GM18870 (cell line): ENCODE measurements at regions not wholly inside any gene's neighbourhood (a gene's known extent, or its start where the extent isn't known, plus 50 kb on each side); places are given as distances from the start of the nearest gene placed in this dataset.

Source experiments
- ATAC-seq: cut with Tn5 transposase; IDR thresholded peaks from one replicate; pipeline ENCODE4 v1.9.1; 2021; ENCODE audit warnings: moderate library complexity; ENCODE audit not compliant: unreplicated experiment

DNA sequence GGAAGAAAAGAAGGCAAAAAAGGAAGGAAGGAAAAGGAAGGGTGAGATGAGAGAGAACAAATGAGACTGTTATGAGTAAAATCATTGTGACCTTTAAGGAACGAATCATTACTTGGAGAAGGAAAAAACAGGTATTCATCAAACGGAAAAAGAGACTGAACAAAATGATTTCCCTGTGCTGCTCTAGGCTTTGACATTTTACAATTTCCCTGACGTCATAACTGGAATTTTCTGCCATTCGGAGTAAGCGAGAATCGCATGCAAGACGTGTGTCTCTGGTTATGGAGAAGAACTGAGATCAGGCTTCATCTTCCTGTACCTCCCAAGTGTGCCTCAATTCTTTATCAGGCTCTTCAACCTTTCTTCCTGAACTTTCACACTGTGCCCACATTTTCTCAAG lies 534.7 kb upstream of the KLHL29 start:
- no peak for ATAC-seq

DNA sequence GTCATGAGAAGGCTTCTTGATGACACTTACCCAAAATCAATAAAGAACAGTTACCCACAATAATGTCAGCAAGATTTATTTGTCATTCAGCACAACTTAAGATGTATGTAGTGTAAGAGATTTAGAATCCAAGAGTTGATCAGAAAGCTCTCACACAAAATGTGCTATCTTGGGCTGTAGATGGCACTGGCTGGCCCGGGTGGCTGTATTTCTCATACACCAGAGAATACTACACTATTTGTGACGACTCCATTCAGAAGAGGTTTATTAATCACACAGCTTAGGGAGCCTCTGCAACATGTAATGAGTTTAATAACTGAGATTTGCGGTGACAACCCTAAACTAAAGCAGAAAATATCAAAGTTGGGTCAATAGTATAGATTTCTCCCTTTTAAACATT lies 530.4 kb upstream of the KLHL29 start:
- no peak for ATAC-seq

DNA sequence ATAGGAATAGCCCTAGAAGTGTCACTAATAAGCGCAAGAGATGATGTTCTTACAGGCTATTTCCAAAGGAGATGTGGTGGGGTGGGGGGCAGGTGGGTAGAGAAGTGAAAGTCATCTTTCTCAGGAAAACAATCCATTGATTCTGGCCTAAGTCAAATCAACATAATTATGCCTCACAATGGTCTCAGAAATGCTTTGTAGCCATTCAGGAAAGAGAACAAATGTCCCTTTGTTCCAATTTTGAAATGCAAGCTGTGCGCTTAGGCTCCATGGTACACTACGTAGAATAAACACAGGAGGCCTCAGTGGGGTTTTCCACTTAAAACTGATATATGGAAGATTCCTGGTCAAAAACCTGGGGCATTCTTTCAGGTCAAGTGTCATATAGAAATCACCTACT lies 529.9 kb upstream of the KLHL29 start:
- ATAC-seq = no peak

- ATAC-seq = no peak
Measured at GRCh38 chr2:22855761-22856184, 529.2 kb upstream of the KLHL29 start.

GRCh38 chr2:22867973-22868372 lies 517.0 kb upstream of the KLHL29 start:
- no peak for ATAC-seq

DNA sequence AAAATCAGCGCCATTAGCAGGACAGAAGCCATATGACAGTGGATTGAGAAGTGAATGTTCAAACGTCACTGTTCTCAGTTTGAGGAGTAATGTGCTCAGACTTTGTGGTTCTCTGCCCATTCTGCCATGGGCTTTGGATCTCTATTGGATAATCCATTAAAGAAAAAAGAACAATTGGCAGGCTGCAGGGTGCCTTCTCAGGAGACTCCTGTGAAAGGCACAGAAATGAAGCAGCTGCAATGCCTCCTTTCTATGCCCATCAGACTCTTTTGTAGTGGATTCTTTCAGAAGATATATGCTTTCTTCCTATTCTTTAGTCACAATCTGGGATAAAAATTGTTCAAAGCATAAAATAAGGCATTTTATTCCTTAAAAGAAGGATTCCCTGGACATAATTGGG lies 506.9 kb upstream of the KLHL29 start:
- ATAC-seq = no peak

- no peak for ATAC-seq
Measured at GRCh38 chr2:22879009-22879863, 505.7 kb upstream of the KLHL29 start.

GRCh38 chr2:22880161-22880560 lies 504.8 kb upstream of the KLHL29 start:
- ATAC-seq = no peak

DNA sequence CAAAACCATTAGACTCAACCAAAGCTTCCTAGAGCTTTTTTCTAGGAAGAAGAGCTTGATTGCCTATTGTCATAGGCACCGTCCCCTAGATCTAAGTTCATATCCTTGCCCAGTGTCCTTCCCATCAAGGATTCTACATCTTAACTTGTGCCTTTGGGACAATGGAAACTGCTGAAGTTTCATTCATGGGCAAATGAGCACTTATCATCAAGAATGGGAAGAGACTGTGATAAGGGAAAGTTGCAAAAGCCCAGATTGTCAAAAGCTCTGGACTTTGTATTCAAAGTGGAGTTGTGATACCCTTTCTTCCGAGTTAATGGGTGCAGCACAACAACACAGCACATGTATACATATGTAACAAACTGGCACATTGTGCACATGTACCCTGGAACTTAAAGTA lies 503.0 kb upstream of the KLHL29 start:
- no peak for ATAC-seq

DNA sequence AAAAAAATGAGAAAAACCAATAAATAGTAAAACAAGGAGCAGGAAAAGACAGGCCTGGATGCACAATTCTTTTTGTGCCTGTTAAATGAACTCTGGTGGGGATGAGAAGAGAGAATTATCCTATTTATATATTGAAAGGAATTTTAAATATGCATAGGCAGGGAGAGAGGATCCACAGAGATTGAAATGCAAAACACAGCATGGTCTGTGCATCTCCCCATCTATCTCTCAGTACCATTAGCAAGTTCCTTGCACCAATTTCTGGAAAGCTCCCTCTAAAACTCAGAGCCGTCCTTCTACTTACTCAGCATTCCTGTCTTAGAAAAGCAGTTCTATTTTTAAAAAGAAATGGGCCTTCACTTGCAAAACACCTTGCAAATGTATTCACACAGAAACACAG lies 502.3 kb upstream of the KLHL29 start:
- no peak for ATAC-seq

GRCh38 chr2:22883054-22883453 lies 501.9 kb upstream of the KLHL29 start:
- no peak for ATAC-seq

DNA sequence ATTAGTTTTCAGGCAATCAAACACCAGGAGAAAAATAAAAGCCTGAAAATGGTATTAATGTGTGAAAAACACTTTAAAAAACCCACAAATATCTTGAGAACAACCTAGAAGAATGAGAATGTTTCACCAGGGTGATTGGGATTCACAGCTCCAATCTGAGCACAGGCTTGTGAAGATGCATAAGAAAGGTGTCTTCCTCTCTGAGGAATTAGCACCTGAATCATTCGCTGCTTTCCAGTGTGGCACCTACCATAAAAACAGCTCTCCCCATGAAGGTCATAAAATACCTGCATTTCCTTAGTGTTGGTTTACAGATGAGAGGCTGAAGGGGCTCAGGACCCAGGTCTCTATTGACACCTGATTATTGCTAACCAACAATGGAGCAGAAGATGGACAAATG lies 499.7 kb upstream of the KLHL29 start:
- no peak for ATAC-seq

GRCh38 chr2:22887426-22887825 lies 497.6 kb upstream of the KLHL29 start:
- ATAC-seq = no peak

DNA sequence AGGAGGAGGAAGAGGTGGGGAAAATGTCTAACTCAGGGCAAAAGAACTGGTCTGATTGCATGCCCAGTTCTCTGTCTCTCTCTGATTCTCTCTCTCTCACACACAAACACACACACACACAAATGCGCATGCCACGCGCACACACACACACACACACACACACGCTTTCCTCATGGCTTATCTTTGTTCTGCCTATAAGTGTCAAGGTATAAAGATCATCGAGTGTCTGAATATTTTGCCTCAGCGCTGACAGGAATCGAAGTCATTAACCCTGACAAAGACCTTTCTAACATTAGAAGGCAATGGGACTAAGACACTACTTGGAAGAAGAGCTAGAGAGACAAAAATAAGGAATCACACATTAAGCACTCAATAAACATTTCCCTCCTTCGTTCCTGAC lies 497.1 kb upstream of the KLHL29 start:
- no peak for ATAC-seq

DNA sequence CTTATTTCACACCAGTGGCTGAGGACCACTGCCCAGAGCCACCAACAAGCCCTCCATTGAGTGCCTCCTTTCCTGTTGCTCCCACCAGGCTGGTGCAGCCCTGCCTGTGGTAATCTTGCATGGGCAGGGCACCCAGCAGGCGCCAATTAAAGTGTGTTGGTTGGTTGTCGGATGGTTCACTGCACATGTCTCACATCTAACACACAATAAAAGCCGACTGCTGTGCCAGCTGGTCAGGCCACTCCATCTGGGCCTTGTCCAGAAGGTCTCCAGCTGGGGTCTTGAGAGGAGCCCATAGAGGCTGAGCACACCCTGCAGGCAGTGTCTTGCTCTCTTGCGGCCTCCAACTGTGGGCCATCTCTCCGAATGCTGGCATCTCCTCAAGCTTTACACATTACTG lies 494.8 kb upstream of the KLHL29 start:
- no peak for ATAC-seq

GRCh38 chr2:22893761-22894517 lies 491.0 kb upstream of the KLHL29 start:
- no peak for ATAC-seq

GRCh38 chr2:22894761-22895160 lies 490.2 kb upstream of the KLHL29 start:
- no peak for ATAC-seq

GRCh38 chr2:22897428-22897827 lies 487.6 kb upstream of the KLHL29 start:
- ATAC-seq = no peak

- no peak for ATAC-seq
Measured at GRCh38 chr2:22900674-22901073, 484.3 kb upstream of the KLHL29 start.

- no peak for ATAC-seq
Measured at GRCh38 chr2:22901471-22902179, 483.4 kb upstream of the KLHL29 start.

GRCh38 chr2:22902180-22902550 lies 482.8 kb upstream of the KLHL29 start:
- ATAC-seq = no peak

- no peak for ATAC-seq
Measured at GRCh38 chr2:22902662-22903165, 482.3 kb upstream of the KLHL29 start.
